ENCODE measurements at regions not wholly inside any gene's neighbourhood (a gene's known extent, or its start where the extent isn't known, plus 50 kb on each side); places are given as distances from the start of the nearest gene placed in this dataset.

DNA sequence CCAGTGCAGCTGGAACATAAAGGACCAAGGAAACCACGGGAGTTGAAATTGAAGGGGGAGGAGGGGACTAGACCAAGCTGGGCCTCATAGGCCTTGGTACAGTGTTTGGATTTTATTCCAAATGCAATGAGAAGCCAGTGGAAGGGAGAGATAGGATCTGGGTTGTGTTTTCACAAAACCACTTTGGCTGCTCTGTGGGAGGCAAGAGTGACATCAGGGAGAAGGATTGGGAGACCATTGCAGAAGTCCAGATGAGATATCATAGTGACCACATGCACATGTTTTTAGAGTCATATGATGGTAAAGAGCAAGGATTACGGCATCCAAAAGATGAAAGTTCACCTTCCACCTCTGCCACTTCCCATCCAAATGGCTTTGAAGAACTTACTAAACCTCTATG, 210.2 kb downstream of the PAX3 start:
- TF ChIP-seq, protein P1, sequence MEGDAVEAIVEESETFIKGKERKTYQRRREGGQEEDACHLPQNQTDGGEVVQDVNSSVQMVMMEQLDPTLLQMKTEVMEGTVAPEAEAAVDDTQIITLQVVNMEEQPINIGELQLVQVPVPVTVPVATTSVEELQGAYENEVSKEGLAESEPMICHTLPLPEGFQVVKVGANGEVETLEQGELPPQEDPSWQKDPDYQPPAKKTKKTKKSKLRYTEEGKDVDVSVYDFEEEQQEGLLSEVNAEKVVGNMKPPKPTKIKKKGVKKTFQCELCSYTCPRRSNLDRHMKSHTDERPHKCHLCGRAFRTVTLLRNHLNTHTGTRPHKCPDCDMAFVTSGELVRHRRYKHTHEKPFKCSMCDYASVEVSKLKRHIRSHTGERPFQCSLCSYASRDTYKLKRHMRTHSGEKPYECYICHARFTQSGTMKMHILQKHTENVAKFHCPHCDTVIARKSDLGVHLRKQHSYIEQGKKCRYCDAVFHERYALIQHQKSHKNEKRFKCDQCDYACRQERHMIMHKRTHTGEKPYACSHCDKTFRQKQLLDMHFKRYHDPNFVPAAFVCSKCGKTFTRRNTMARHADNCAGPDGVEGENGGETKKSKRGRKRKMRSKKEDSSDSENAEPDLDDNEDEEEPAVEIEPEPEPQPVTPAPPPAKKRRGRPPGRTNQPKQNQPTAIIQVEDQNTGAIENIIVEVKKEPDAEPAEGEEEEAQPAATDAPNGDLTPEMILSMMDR (IDR thresholded peaks at IDR 0.05; ENCODE audit: low read length), result no peak
- no peak for TF ChIP-seq EZH2 (IDR thresholded peaks at IDR 0.05; ENCODE audit: borderline replicate concordance, low read length)
